Mesenchymal stem cell (in vitro differentiated cells and primary cell): ENCODE measurements at regions not wholly inside any gene's neighbourhood (a gene's known extent, or its start where the extent isn't known, plus 50 kb on each side); places are given as distances from the start of the nearest gene placed in this dataset.

Experiments used
- DNase-seq: peaks from one replicate; pipeline ENCODE4 v3.0.0-alpha.2; 2013
- H2AFZ ChIP-seq: one replicate; pipeline ENCODE4 v1.6.1; 2013; ENCODE audit warnings: low read depth, mild to moderate bottlenecking, control low read depth, inconsistent platforms, low read length, moderate library complexity
- H2AK5ac ChIP-seq: 2 replicates; pipeline ENCODE4 v1.6.1; 2013; ENCODE audit warnings: low read length, moderate library complexity, mild to moderate bottlenecking, inconsistent platforms; ENCODE audit not compliant: severe bottlenecking
- H2BK120ac ChIP-seq: one replicate; pipeline ENCODE4 v1.6.1; 2013; ENCODE audit warnings: low read depth, mild to moderate bottlenecking, inconsistent platforms, low read length, moderate library complexity
- H2BK12ac ChIP-seq, 2 experiments: one replicate each; pipeline ENCODE4 v1.6.1; 2013; ENCODE audit warnings: inconsistent platforms in 2 of 2, low read length in 2 of 2, mild to moderate bottlenecking in 2 of 2, moderate library complexity in 2 of 2, control low read depth in 1 of 2
- H2BK15ac ChIP-seq: one replicate; pipeline ENCODE4 v1.6.1; 2013; ENCODE audit warnings: mild to moderate bottlenecking, low read depth, inconsistent platforms; ENCODE audit not compliant: poor library complexity, severe bottlenecking
- H2BK5ac ChIP-seq: 2 replicates; pipeline ENCODE4 v1.6.1; 2013; ENCODE audit warnings: low read depth, mild to moderate bottlenecking, low read length, control low read depth, inconsistent platforms; ENCODE audit not compliant: poor library complexity, severe bottlenecking
- H3K14ac ChIP-seq, 2 experiments: one replicate each; pipeline ENCODE4 v1.6.1; 2013; ENCODE audit warnings: inconsistent platforms in 2 of 2, low read length in 2 of 2, control low read depth in 1 of 2, mild to moderate bottlenecking in 1 of 2, moderate library complexity in 1 of 2
- H3K18ac ChIP-seq, 2 experiments: one replicate each; pipeline ENCODE4 v1.6.1; 2013; ENCODE audit warnings: inconsistent platforms in 2 of 2, low read length in 2 of 2, control low read depth in 1 of 2, low read depth in 1 of 2, mild to moderate bottlenecking in 1 of 2
- H3K23ac ChIP-seq, 2 experiments: one replicate each; pipeline ENCODE4 v1.6.1; 2013; ENCODE audit warnings: inconsistent platforms in 2 of 2, low read length in 2 of 2, mild to moderate bottlenecking in 2 of 2, moderate library complexity in 2 of 2, control low read depth in 1 of 2
- H3K27ac ChIP-seq: 2 replicates; pipeline ENCODE4 v1.5.1; 2013; ENCODE audit warnings: mild to moderate bottlenecking, moderate library complexity, low read length, control low read depth, inconsistent platforms; ENCODE audit not compliant: poor library complexity, severe bottlenecking
- H3K27me3 ChIP-seq, 2 experiments: 2 replicates each; pipeline versions ENCODE4 v1.6.1 to v1.7.0; 2013; ENCODE audit warnings: low read length in 2 of 2, mild to moderate bottlenecking in 2 of 2, moderate library complexity in 2 of 2, control low read depth in 1 of 2, inconsistent platforms in 1 of 2; ENCODE audit not compliant: control insufficient read depth in 1 of 2, insufficient read depth in 1 of 2
- H3K36me3 ChIP-seq, 2 experiments: 2 replicates each; pipeline versions ENCODE4 v1.6.1 to v1.7.0; 2013; ENCODE audit warnings: low read length in 2 of 2, control low read depth in 1 of 2, inconsistent platforms in 1 of 2, low read depth in 1 of 2, mild to moderate bottlenecking in 1 of 2; ENCODE audit not compliant: insufficient read depth in 2 of 2, control insufficient read depth in 1 of 2
- H3K4ac ChIP-seq, 2 experiments: one replicate each; pipeline ENCODE4 v1.6.1; 2013; ENCODE audit warnings: inconsistent platforms in 2 of 2, low read length in 2 of 2, mild to moderate bottlenecking in 2 of 2, moderate library complexity in 2 of 2, control low read depth in 1 of 2, low read depth in 1 of 2
- H3K4me1 ChIP-seq: 2 replicates; pipeline ENCODE4 v1.6.1; 2013; ENCODE audit warnings: low read depth, low read length, control low read depth; ENCODE audit not compliant: control insufficient read depth, insufficient read depth
- H3K4me2 ChIP-seq: 2 replicates; pipeline ENCODE4 v1.6.1; 2013; ENCODE audit warnings: low read length, mild to moderate bottlenecking, inconsistent platforms; ENCODE audit not compliant: poor library complexity, severe bottlenecking
- H3K4me3 ChIP-seq, 2 experiments: 2 replicates each; pipeline versions ENCODE4 v1.5.1 to v1.7.0; 2013; ENCODE audit warnings: low read length in 2 of 2, mild to moderate bottlenecking in 2 of 2, control low read depth in 1 of 2, low read depth in 1 of 2; ENCODE audit not compliant: insufficient read depth in 1 of 2
- H3K79me1 ChIP-seq: replicated peaks from 2 replicates; pipeline ENCODE4 v1.6.1; 2013; ENCODE audit warnings: mild to moderate bottlenecking, control low read depth, low read length, inconsistent platforms; ENCODE audit not compliant: poor library complexity, severe bottlenecking
- H3K9ac ChIP-seq: 2 replicates; pipeline ENCODE4 v1.7.0; 2013; ENCODE audit warnings: mild to moderate bottlenecking, low read length, moderate library complexity
- H3K9me3 ChIP-seq: 2 replicates; pipeline ENCODE4 v1.7.0; 2013; ENCODE audit warnings: mild to moderate bottlenecking, low read length; ENCODE audit not compliant: control insufficient read depth
- H4K8ac ChIP-seq: one replicate; pipeline ENCODE4 v1.6.1; 2013; ENCODE audit warnings: inconsistent platforms, mild to moderate bottlenecking, low read length, moderate library complexity
- H4K91ac ChIP-seq: one replicate; pipeline ENCODE4 v1.6.1; 2013; ENCODE audit warnings: mild to moderate bottlenecking, low read length, inconsistent platforms
- WGBS: methylation state at CpG from one replicate; pipeline ENCODE4 v1.1.7; 2013; ENCODE audit warnings: mixed read lengths; 5-methylcytosine and 5-hydroxymethylcytosine counted together

DNA sequence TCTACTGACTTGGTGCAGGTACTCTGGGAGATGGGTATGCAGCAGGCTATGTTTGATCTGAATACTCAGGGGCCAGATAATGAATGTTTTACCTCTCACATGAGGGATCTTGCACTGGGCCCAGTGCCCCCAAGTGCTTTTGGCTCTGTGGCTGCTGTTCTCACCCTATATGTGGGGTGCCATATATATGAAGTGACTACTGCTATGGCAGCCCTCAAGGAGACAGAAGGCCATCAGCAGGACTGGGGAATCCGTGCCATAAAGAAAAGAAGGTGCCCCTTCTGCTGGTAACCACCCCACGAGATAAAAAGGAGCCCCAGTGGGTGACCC is 302.1 kb downstream of the ZPLD1 start:
- Histone ChIP-seq H3K79me1 (no peaks in the 10 kb centered on the region), H3K4me3 (no peak overlapping the region), H2BK15ac (no peak overlapping the region), H4K8ac (no peak overlapping the region), H2BK5ac (no peak overlapping the region), H3K4ac (no peak overlapping the region), H2AK5ac (no peak overlapping the region), H3K36me3 (no peaks in the 10 kb centered on the region), H3K4me2 (no peak overlapping the region), H2BK12ac (no peak overlapping the region), H3K9ac (no peak overlapping the region), H4K91ac (no peak overlapping the region), H2BK120ac (no peak overlapping the region), H3K27me3 (no peaks in the 10 kb centered on the region), H2AFZ (no peak overlapping the region), H3K14ac (no peak overlapping the region), H3K23ac (no peak overlapping the region), H3K9me3 (no peaks in the 10 kb centered on the region), H3K18ac (no peak overlapping the region), H3K27ac (no peak overlapping the region), H3K4me1 (no peaks in the 10 kb centered on the region)
- 32% methylated on average over 2 of the region's 2 CpGs for WGBS
- no peak for DNase-seq

DNA sequence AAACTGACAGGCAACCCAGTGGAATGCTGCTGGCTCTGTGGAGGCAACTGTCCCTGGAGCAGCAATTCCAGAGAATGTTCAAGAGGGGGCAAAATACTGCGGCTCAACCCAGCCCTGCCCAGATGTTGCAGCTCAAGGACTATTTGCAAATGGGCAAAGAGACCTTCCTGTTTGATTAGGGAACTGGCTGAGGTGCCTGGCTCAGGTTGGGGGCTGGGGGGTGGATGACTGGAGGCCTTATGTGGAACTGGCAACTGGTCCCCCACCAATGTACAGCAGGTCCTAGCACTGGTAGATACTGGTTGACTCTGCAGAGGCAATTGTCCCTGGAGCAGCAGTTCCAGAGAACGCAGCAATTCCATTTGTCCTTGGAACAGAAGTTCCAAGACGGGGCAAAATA is 302.5 kb downstream of the ZPLD1 start:
- no peak overlapping the region for H2BK12ac ChIP-seq
- no peak overlapping the region for H3K4me3 ChIP-seq
- H3K18ac ChIP-seq = no peak overlapping the region
- no peak overlapping the region for H3K4ac ChIP-seq
- H3K79me1 ChIP-seq = no peaks in the 10 kb centered on the region
- no peak overlapping the region for H4K8ac ChIP-seq
- no peaks in the 10 kb centered on the region for H3K36me3 ChIP-seq
- H2AK5ac ChIP-seq = no peak overlapping the region
- H2BK5ac ChIP-seq = no peak overlapping the region
- H3K4me2 ChIP-seq = no peak overlapping the region
- DNase-seq = no peak
- no peak overlapping the region for H3K9ac ChIP-seq
- H3K23ac ChIP-seq = no peak overlapping the region
- 60% methylated on average over 3 of the region's 3 CpGs for WGBS
- H2BK15ac ChIP-seq = no peak overlapping the region
- no peak overlapping the region for H3K14ac ChIP-seq
- no peak overlapping the region for H3K27ac ChIP-seq
- no peaks in the 10 kb centered on the region for H3K4me1 ChIP-seq
- H3K9me3 ChIP-seq = no peaks in the 10 kb centered on the region
- no peak overlapping the region for H2AFZ ChIP-seq
- H2BK120ac ChIP-seq = no peak overlapping the region
- no peak overlapping the region for H4K91ac ChIP-seq
- no peaks in the 10 kb centered on the region for H3K27me3 ChIP-seq

DNA sequence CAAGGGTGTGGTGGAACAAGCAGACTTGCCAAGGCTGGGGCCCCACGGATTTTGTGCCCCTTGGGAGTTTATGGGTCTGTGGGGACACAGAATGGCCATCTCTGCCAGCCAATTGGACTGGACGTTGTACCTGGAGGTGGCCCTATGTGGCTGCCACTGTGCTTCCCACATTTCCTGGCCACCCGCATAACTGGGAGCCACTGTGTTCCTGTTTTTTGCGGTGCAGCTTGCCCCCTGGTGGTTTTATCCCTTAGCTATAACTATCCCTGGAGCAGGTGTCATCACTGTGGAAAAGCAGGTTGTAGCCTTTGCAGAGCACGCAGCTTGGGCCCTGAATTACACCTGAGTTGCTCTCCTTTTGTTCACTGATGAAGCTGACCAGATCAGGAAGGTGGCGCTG is 306.3 kb downstream of the ZPLD1 start:
- no peaks in the 10 kb centered on the region for H3K27me3 ChIP-seq
- no peak overlapping the region for H2AFZ ChIP-seq
- no peaks in the 10 kb centered on the region for H3K9me3 ChIP-seq
- H3K23ac ChIP-seq = no peak overlapping the region
- no peak overlapping the region for H3K18ac ChIP-seq
- H3K14ac ChIP-seq = no peak overlapping the region
- WGBS = 83% methylated on average over 6 of the region's 6 CpGs
- no peak overlapping the region for H3K4me2 ChIP-seq
- H2BK15ac ChIP-seq = no peak overlapping the region
- H2BK5ac ChIP-seq = no peak overlapping the region
- H3K4ac ChIP-seq = no peak overlapping the region
- H3K79me1 ChIP-seq = no peaks in the 10 kb centered on the region
- no peak overlapping the region for H3K9ac ChIP-seq
- H3K27ac ChIP-seq = no peak overlapping the region
- no peak overlapping the region for H2BK12ac ChIP-seq
- no peak for DNase-seq
- no peak overlapping the region for H2BK120ac ChIP-seq
- H4K91ac ChIP-seq = no peak overlapping the region
- no peak overlapping the region for H3K4me3 ChIP-seq
- H4K8ac ChIP-seq = no peak overlapping the region
- no peak overlapping the region for H2AK5ac ChIP-seq
- H3K36me3 ChIP-seq = no peaks in the 10 kb centered on the region
- no peaks in the 10 kb centered on the region for H3K4me1 ChIP-seq

DNA sequence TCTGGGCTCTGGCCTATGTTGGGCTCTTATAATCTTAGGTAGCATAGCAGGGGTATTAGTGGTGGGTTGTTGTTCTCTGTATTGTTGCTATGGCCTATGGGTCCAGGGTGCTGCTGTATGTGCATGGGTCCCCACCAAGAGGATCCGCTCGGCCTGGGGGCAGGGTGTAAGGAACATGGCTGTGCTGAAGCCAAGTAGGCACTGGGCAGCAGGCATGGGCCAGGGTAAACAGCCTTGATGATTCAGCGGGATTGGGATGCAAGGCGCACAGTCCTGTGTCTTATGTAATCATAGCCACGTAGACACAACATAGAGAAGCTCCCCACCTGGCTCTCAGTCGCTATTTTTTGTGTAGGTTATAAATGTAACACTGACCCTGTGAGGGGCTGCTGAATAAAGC is 306.9 kb downstream of the ZPLD1 start:
- Histone ChIP-seq H3K4ac (no peak overlapping the region), H3K4me1 (no peaks in the 10 kb centered on the region), H3K18ac (no peak overlapping the region), H2AFZ (no peak overlapping the region), H3K79me1 (no peaks in the 10 kb centered on the region), H3K4me3 (no peak overlapping the region), H4K8ac (no peak overlapping the region), H3K9ac (no peak overlapping the region), H3K27ac (no peak overlapping the region), H3K9me3 (no peaks in the 10 kb centered on the region), H2BK120ac (no peak overlapping the region), H2BK12ac (no peak overlapping the region), H3K14ac (no peak overlapping the region), H2AK5ac (no peak overlapping the region), H4K91ac (no peak overlapping the region), H3K4me2 (no peak overlapping the region), H3K36me3 (no peaks in the 10 kb centered on the region), H3K23ac (no peak overlapping the region), H2BK5ac (no peak overlapping the region), H3K27me3 (no peaks in the 10 kb centered on the region), H2BK15ac (no peak overlapping the region)
- 97% methylated on average over 4 of the region's 6 CpGs for WGBS
- no peak for DNase-seq
